Colon (tissue), 2 donors: ENCODE measurements at regions not wholly inside any gene's neighbourhood (a gene's known extent, or its start where the extent isn't known, plus 50 kb on each side); places are given as distances from the start of the nearest gene placed in this dataset.

Experiments used
- FAIRE-seq: peaks from 2 replicates; lab custom pipeline; 2012; peaks lifted over from hg19 to GRCh38; lab: Jason Lieb, UNC
- donor health status: control.
- donor health status: control.

DNA sequence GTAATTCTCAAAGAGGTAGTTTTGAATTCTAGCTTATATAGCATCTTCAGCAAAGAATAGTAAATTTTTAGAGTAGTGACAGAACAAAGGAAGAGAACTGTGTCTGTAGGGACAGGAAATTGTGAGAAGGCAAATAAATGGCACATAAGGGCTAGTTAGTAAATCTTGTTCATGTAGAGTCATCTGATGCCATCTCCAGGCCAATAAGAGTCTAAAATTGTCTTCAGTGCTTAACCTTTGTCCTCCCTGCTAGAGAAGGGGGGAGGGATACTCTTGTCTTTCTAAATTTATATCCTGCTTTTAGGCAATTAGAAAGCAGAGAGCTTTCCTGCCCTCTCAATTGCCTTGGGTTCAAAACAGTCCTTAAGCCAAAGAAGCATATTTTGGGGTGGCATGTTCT lies 87.0 kb upstream of the DNAJC19 start:
- FAIRE-seq, result no peak

DNA sequence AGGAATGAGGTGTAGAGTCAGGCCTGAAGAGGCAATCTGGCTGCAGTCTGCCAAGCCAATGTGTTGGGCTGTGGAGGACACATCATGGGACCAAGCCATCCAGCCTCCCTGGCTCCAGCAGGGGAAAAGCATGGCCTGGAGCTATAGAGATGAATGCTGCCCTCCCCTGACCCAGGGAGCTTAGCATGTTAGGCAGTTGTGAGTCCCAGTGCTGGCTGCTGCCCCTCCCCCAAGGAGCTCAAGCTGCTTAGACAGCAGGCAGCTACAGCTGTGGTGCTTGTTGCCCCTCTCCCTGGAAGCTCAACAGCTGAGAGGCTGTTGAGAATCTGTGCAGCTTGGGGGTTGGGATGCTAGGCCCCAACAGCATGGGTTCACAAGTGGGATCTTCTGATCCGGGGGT lies 85.6 kb upstream of the DNAJC19 start:
- FAIRE-seq, result no peak

DNA sequence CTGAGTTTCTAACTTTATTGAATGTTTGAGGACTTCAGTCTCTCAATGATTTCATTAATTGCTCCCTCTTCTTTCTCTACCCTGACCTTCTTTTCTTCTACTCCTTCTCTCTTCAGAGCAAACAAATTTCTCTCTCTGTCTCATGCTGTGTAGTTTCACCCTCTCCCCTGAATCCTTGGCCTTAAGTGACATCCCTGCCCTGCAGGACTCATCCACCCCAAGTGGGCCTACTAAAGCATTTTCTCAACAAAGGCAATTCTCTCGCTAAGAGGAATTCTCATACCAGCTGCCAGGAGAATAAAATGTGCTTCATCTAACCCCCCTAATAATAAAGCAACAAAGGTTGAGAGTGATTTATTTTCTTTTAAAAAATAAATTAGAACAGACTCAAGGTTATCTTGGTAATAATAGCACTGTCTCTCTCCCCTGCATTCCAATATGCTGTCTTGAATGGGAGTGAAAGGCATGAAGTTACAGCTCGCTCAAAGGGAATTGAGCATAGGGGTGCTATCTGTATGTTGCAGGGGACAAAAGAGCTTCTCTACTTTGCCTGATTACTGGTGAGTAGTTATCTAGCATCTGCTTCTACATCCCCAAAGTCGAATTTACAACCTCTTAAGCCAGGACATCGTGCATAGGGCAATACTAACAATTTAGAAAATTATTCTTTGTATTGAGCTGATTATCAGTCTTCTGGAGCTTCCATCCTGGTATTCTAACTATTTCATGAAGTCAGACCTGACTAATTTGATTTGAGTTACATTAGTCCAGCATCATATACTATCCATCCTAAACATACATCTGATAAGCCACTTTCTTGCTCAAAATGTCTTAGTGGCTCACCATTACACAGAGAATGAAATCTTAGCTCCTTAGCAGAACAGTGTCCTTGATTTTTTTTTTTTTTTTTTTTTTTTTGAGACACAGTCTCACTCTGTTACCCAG lies 76.9 kb upstream of the DNAJC19 start:
- FAIRE-seq, result no peak

DNA sequence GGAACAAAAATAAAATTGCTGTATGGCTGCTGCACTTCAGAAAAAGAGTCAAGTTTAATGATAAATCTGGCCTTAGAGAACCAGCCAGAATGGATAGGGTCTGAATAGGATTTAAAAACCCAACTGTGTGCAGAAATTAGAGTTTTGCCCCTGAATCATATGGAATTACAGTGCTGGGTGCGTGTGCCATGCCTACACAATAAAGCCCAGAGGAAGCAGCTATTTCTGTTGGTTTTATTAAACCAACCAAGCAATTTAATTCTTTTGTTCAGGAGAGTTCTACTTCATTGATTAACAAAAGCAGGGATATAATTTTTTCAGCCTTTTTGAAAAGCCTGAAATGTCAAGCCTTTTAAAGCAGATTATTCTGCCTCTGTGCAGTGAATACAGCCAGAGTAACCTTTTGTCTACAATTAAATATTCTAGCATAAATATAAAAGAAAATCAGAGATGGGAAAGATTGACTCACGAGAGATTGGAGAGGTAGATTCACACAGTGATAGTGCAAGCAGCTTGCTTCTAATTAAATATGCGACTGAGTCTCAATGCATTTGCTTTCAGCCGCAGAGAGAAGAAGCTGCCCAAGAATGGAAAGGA lies 66.7 kb upstream of the DNAJC19 start:
- no peak for FAIRE-seq

DNA sequence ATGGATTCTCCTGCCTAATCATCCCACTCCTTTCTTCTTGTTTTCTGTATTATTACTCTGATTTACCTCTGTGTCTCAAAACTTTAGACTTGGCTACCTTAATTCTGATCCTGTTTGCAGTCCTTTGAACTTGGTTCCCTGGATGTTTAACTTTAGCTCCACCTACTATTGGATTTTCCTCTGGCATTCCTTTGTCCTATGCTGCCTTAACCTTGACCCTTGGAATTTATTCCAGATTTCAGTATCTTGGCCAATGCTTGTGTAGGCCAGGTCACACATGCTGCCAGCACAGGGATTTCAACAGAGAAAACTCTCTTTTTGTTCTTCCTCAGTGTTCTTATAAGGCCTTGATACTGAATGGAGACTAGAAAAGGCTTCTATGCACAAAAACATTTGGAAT lies 65.0 kb upstream of the DNAJC19 start:
- no peak for FAIRE-seq

DNA sequence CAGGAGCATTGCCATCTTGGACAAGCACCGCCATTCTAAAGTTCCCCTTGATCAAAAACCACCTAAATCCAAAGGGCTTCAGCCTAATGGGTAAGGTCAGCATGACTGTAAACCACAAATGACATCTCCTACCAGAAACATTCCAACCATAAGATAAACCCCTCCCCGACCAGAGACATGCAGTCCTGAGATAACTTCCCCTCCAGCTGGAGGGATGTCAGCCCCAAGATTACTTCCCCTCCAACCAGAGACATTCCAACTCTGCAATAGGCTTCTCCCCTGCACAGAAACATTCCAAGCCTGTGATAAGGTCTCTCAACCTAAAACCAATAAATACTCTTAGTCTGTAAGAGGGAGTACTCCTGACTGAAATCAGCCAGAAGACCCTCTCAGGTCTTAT lies 62.7 kb upstream of the DNAJC19 start:
- no peak for FAIRE-seq

DNA sequence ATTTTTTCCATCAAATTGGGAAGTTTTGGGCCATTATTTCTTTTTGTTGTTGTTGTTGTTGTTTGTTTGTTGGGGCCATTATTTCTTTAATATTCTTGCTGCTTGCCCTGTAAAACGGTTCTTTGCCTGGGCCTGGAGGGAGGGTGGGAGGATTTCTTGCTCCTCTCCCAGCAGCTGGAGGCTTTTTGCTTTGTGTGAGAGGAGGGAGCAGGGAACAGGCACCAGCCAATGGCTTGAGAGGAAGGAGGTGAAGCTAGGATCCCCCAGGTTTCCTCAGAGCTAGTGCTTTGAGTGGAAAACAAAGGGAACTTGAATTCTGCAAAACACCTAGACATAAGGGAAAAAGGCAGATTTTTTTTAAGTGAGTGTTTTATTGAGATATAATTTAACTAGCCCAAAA lies 61.2 kb upstream of the DNAJC19 start:
- no peak for FAIRE-seq

DNA sequence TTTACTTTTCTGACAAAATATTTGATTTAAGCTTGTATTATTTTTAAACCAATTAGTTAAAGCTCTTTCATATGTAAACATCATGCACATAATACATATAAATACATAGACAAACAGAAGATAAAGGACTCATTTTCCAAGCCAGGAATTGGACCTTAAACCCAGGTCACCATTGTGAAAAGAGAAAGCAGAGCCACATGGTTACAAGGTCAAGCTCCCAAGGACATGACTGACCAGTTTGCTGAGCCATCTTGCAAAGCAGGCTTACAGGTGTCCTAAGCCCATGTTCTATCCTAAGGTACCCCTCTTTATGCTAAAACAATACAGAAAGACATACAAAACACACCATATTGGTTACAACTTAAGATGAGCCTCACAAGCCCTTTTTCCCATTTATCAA lies 50.5 kb upstream of the DNAJC19 start:
- no peak for FAIRE-seq
